Adrenal gland (tissue), 9 donors: ENCODE measurements at regions not wholly inside any gene's neighbourhood (a gene's known extent, or its start where the extent isn't known, plus 50 kb on each side); places are given as distances from the start of the nearest gene placed in this dataset.

Source experiments
- DNase-seq, 7 donors: peaks; one replicate each; pipeline ENCODE4 v3.0.0-alpha.2; 2019 to 2020
- H3K27ac ChIP-seq, 5 donors: fragments of 200-600 bp; sonication (generic) in 4 of 5; 1 replicate in 3 of 5; 2 replicates in 2 of 5; pipeline versions ENCODE4 v1.5.1 to v1.8.0; 2016 to 2020; ENCODE audit warnings: mild to moderate bottlenecking in 1 of 5
- H3K27me3 ChIP-seq: fragments of 200-600 bp; 2 replicates; pipeline ENCODE4 v1.8.0; 2021
- H3K36me3 ChIP-seq, 2 donors: fragments of 200-600 bp; replicated peaks in 1 of 2; 1 replicate in 1 of 2; 2 replicates in 1 of 2; pipeline versions ENCODE4 v1.5.1 to v1.8.0; 2018 to 2022
- H3K4me1 ChIP-seq, 2 donors: fragments of 200-600 bp; replicated peaks in 1 of 2; 1 replicate in 1 of 2; 2 replicates in 1 of 2; pipeline versions ENCODE4 v1.5.1 to v1.8.0; 2018 to 2021
- H3K4me3 ChIP-seq, 4 donors: fragments of 200-600 bp; sonication (generic) in 3 of 4; one replicate each; pipeline ENCODE4 v1.5.1; 2016 to 2018
- H3K9me3 ChIP-seq, 3 donors: fragments of 200-600 bp; sonication (generic) in 1 of 3; replicated peaks in 1 of 3; 1 replicate in 2 of 3; 2 replicates in 1 of 3; pipeline versions ENCODE4 v1.5.1 to v1.8.0; 2016 to 2021
- CTCF ChIP-seq, 6 experiments: fragments of 450-650 bp in 4 of 6; fragments of 200-600 bp in 2 of 6; sonication (generic) in 1 of 6; IDR thresholded peaks; 1 replicate in 5 of 6; 2 replicates in 1 of 6; pipeline versions ENCODE4 v1.5.1 to v1.8.0; 2016 to 2021; ENCODE audit warnings: antibody characterized with exemption in 6 of 6, mild to moderate bottlenecking in 2 of 6, moderate library complexity in 1 of 6
- POLR2A ChIP-seq, 2 donors: fragments of 450-650 bp; IDR thresholded peaks; one replicate each; pipeline ENCODE4 v1.6.1; 2017; ENCODE audit warnings: antibody characterized with exemption in 2 of 2, mild to moderate bottlenecking in 2 of 2, moderate library complexity in 1 of 2
- WGBS, 4 donors: extraction: QIAGEN DNeasy Blood & Tissue Kit in 2 of 4; methylation state at CpG; one replicate each; pipeline versions ENCODE4 v1.1.5 to v1.1.7; 2013 to 2017; 5-methylcytosine and 5-hydroxymethylcytosine counted together
- intact Hi-C, 2 donors: fragments of 100-400 bp; cut with DNase I; formaldehyde crosslinking; loops; one replicate each; pipeline versions ENCODE4 v1.14.1 to v1.15.0; 2022 to 2023
- donor health status: healthy with polysubstance abuse.
- donor health status: Bipolar disorder and iron deficiency.
- donor health status: DM: yes; HTN: yes; CAD: no.
- donor health status: DM: no; HTN: no; CAD: no.
- donor health status: DM: no; HTN: no; CAD: no.

GRCh38 chr4:106762666-106763443 lies 273.3 kb downstream of the DKK2 start:
- TF ChIP-seq CTCF (IDR thresholded peaks at IDR 0.05) (no peak), POLR2A (IDR thresholded peaks at IDR 0.05) (no peak)
- 40 to 56% (median 49%) methylated on average over 5 of the region's 5 CpGs for WGBS, 4 donors
- Histone ChIP-seq H3K27me3 (no peaks in the 10 kb centered on the region), H3K9me3 (no peaks in the 10 kb centered on the region), H3K4me1 (no peaks in the 10 kb centered on the region), H3K27ac (no peak overlapping the region), H3K4me3 (no peak overlapping the region), H3K36me3 (no peaks in the 10 kb centered on the region)
- intact Hi-C loops = no loop called here
- DNase-seq = no peak

DNA sequence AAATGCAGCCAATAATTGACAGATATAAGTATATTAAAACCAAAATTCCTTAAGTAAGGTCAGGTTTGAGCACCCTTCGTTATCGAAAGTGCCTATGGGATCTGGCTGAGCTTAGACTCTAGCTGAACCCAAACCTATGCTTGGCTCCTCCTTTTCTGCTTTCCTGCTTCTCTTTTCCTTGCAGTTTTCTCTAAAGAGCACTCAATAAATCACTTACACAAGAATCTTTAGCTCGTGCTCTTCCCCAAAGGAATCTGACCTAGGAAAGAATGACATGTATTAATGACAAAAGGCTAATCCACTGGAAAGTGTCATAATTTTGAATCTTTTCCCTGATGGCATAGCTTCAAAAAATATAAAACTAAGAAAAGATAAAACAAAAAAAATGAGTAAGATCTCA lies 282.7 kb downstream of the DKK2 start:
- Histone ChIP-seq H3K27ac (no peak overlapping the region), H3K27me3 (no peaks in the 10 kb centered on the region), H3K36me3 (no peaks in the 10 kb centered on the region), H3K4me3 (no peak overlapping the region), H3K9me3 (no peaks in the 10 kb centered on the region), H3K4me1 (no peaks in the 10 kb centered on the region)
- no peak for DNase-seq
- intact Hi-C loops = no loop called here
- TF ChIP-seq CTCF (IDR thresholded peaks at IDR 0.05) (no peak), POLR2A (IDR thresholded peaks at IDR 0.05) (no peak)
- WGBS, 4 donors = 29 to 35% (median 33%) methylated on average over 3 of the region's 3 CpGs

GRCh38 chr4:106746451-106746850 lies 289.7 kb downstream of the DKK2 start:
- intact Hi-C loops = no loop called here

DNA sequence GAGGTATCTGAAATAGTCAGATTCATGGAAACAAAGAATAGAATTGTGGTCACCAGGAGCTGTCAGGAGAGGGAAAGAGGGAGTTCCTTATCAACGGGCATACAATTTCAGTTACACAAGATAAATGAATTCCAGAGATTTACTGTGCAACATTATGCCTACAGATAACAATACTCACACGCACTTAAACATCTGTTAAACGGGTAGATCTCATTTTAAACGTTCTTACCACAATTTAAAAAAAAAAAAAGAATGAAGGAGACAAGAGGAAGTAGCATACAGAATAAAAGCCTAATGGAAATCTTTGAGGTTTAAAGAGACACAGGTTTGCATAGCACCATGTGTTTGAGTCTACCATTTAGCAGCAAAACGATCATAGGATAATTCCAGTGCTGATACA lies 298.0 kb downstream of the DKK2 start:
- Histone ChIP-seq H3K4me3 (no peak overlapping the region), H3K27me3 (no peaks in the 10 kb centered on the region), H3K36me3 (no peaks in the 10 kb centered on the region), H3K9me3 (no peaks in the 10 kb centered on the region), H3K27ac (no peak overlapping the region), H3K4me1 (no peaks in the 10 kb centered on the region)
- TF ChIP-seq CTCF (IDR thresholded peaks at IDR 0.05) = no peak
- no peak for TF ChIP-seq POLR2A (IDR thresholded peaks at IDR 0.05)
- intact Hi-C loops = no loop called here
- no peak for DNase-seq
- 61 to 68% (median 66%) methylated on average over 5 of the region's 5 CpGs for WGBS, 4 donors

More at GRCh38 chr4:106746451-106746850, 289.7 kb downstream of the DKK2 start:
- no peak for DNase-seq
- Histone ChIP-seq H3K9me3 (no peaks in the 10 kb centered on the region), H3K27me3 (no peaks in the 10 kb centered on the region), H3K4me1 (no peaks in the 10 kb centered on the region), H3K36me3 (no peaks in the 10 kb centered on the region), H3K27ac (no peak overlapping the region), H3K4me3 (no peak overlapping the region)
- no peak for TF ChIP-seq POLR2A (IDR thresholded peaks at IDR 0.05)

GRCh38 chr4:106718548-106718947 lies 317.6 kb downstream of the DKK2 start:
- 61 to 95% (median 75%) methylated on average over 1 of the region's 1 CpG; no CpG with 5 or more reads in 1 of the 4 donors for whole genome bisulfite sequencing, 4 donors
- H3K27me3 ChIP-seq = no peaks in the 10 kb centered on the region
- no peak overlapping the region for H3K27ac ChIP-seq
- H3K4me1 ChIP-seq = no peaks in the 10 kb centered on the region
- H3K4me3 ChIP-seq = no peak overlapping the region
- intact Hi-C loops = no loop called here
- no peak for DNase-seq
- H3K36me3 ChIP-seq = no peaks in the 10 kb centered on the region
- no peak for TF ChIP-seq CTCF (IDR thresholded peaks at IDR 0.05)
- H3K9me3 ChIP-seq = no peaks in the 10 kb centered on the region
